ENCODE measurements at regions not wholly inside any gene's neighbourhood (a gene's known extent, or its start where the extent isn't known, plus 50 kb on each side); places are given as distances from the start of the nearest gene placed in this dataset.
"Not testable (repeated sequence)": the region's sequence is repeated elsewhere in the genome, so short reads cannot be mapped to it uniquely, and the experiment has no call there.

DNA sequence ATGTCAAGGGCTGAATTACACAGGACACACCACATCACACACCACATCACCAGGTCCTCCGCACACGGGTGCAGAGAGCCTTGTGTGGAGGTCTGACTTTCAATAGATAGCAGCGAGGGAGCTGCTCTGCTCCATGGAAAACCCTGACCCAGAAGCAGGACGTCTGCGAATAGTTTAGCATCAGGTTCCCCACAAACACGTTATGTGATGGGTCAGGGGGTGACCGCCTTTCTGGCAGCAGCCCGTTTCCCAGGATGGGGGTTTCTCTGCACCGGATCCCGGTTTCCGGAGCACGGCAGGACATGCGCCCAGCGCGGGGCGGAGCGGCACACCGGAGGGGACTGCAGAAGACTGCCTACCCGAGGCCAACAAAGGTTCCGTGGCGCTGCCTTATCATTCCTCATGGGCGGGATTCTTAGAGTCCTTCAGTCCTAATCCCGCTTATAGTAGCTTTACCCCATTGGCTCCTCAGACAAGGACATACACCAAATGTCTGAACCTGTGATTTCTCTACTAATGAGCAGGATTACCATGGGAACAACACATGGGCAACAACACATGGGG lies 300.0 kb downstream of the CDY2B start:
- TF ChIP-seq, protein P1, sequence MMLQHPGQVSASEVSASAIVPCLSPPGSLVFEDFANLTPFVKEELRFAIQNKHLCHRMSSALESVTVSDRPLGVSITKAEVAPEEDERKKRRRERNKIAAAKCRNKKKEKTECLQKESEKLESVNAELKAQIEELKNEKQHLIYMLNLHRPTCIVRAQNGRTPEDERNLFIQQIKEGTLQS (CRISPR knock-in tag; conservative IDR thresholded peaks at IDR 0.05), result not testable (repeated sequence)
- TF ChIP-seq, protein P2, sequence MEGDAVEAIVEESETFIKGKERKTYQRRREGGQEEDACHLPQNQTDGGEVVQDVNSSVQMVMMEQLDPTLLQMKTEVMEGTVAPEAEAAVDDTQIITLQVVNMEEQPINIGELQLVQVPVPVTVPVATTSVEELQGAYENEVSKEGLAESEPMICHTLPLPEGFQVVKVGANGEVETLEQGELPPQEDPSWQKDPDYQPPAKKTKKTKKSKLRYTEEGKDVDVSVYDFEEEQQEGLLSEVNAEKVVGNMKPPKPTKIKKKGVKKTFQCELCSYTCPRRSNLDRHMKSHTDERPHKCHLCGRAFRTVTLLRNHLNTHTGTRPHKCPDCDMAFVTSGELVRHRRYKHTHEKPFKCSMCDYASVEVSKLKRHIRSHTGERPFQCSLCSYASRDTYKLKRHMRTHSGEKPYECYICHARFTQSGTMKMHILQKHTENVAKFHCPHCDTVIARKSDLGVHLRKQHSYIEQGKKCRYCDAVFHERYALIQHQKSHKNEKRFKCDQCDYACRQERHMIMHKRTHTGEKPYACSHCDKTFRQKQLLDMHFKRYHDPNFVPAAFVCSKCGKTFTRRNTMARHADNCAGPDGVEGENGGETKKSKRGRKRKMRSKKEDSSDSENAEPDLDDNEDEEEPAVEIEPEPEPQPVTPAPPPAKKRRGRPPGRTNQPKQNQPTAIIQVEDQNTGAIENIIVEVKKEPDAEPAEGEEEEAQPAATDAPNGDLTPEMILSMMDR (IDR thresholded peaks at IDR 0.05), result not testable (repeated sequence)

All from WTC11 (cell line).